Stomach (tissue), 4 donors: ENCODE measurements at regions not wholly inside any gene's neighbourhood (a gene's known extent, or its start where the extent isn't known, plus 50 kb on each side); places are given as distances from the start of the nearest gene placed in this dataset.

Experiments
- EP300 ChIP-seq: sonication (generic); formaldehyde crosslinking; IDR thresholded peaks from one replicate; pipeline ENCODE4 v1.6.1; 2017; ENCODE audit warnings: antibody characterized with exemption
- POLR2A ChIP-seq, 4 donors: fragments of 450-650 bp; IDR thresholded peaks; one replicate each; pipeline ENCODE4 v1.6.1; 2016; ENCODE audit warnings: antibody characterized with exemption in 4 of 4, control low read depth in 2 of 4, mild to moderate bottlenecking in 1 of 4, moderate library complexity in 1 of 4
- POLR2AphosphoS5 ChIP-seq, 3 donors: sonication (generic); formaldehyde crosslinking; IDR thresholded peaks; one replicate each; pipeline ENCODE4 v1.6.1; 2016; ENCODE audit warnings: antibody characterized with exemption in 3 of 3
- TF ChIP-seq, protein P1 (sequence below), 7 experiments: fragments of 450-650 bp in 4 of 7; fragments of 200-600 bp in 3 of 7; sonication (generic) in 3 of 7; IDR thresholded peaks; one replicate each; pipeline ENCODE4 v1.5.1; 2016 to 2019; ENCODE audit warnings: antibody characterized with exemption in 7 of 7, control low read depth in 2 of 7, mild to moderate bottlenecking in 1 of 7

GRCh38 chr5:68384936-68385594 is 169.5 kb downstream of the PIK3R1 start:
- TF ChIP-seq, protein P1, sequence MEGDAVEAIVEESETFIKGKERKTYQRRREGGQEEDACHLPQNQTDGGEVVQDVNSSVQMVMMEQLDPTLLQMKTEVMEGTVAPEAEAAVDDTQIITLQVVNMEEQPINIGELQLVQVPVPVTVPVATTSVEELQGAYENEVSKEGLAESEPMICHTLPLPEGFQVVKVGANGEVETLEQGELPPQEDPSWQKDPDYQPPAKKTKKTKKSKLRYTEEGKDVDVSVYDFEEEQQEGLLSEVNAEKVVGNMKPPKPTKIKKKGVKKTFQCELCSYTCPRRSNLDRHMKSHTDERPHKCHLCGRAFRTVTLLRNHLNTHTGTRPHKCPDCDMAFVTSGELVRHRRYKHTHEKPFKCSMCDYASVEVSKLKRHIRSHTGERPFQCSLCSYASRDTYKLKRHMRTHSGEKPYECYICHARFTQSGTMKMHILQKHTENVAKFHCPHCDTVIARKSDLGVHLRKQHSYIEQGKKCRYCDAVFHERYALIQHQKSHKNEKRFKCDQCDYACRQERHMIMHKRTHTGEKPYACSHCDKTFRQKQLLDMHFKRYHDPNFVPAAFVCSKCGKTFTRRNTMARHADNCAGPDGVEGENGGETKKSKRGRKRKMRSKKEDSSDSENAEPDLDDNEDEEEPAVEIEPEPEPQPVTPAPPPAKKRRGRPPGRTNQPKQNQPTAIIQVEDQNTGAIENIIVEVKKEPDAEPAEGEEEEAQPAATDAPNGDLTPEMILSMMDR (IDR thresholded peaks at IDR 0.05) = no peak
- no peak for TF ChIP-seq POLR2A (IDR thresholded peaks at IDR 0.05)
- no peak for TF ChIP-seq EP300
- no peak for TF ChIP-seq POLR2AphosphoS5 (IDR thresholded peaks at IDR 0.05)
